ENCODE measurements at regions not wholly inside any gene's neighbourhood (a gene's known extent, or its start where the extent isn't known, plus 50 kb on each side); places are given as distances from the start of the nearest gene placed in this dataset.
"Not testable (repeated sequence)": the region's sequence is repeated elsewhere in the genome, so short reads cannot be mapped to it uniquely, and the experiment has no call there.

- H3K4me3 Mint-ChIP-seq, H3K4me1 Mint-ChIP-seq, DNase-seq, H3K27ac Mint-ChIP-seq, ATAC-seq, H3K9me3 Mint-ChIP-seq, H3K27me3 Mint-ChIP-seq: not testable (repeated sequence)
Observed at GRCh38 chr6:60416118-60416517, 1869.9 kb downstream of the KHDRBS2 start.

- H3K27me3 Mint-ChIP-seq, H3K27ac Mint-ChIP-seq, ATAC-seq, DNase-seq, H3K4me3 Mint-ChIP-seq, H3K4me1 Mint-ChIP-seq: not testable (repeated sequence)
- H3K9me3 Mint-ChIP-seq: peaks cover 7 to 10% of the 10 kb centered on the region in 2 donors
Observed at GRCh38 chr6:60408747-60409146, 1877.3 kb downstream of the KHDRBS2 start.

GRCh38 chr6:60403268-60403667 is 1882.8 kb downstream of the KHDRBS2 start:
- not testable (repeated sequence) for H3K4me1 Mint-ChIP-seq, ATAC-seq, H3K4me3 Mint-ChIP-seq, H3K27ac Mint-ChIP-seq, H3K27me3 Mint-ChIP-seq, DNase-seq
- H3K9me3 Mint-ChIP-seq: peaks cover 7 to 10% of the 10 kb centered on the region in 2 donors

GRCh38 chr6:60402490-60402889 is 1883.5 kb downstream of the KHDRBS2 start:
- DNase-seq, H3K4me3 Mint-ChIP-seq, H3K27me3 Mint-ChIP-seq, H3K27ac Mint-ChIP-seq, ATAC-seq, H3K4me1 Mint-ChIP-seq: not testable (repeated sequence)
- H3K9me3 Mint-ChIP-seq: peaks cover 7 to 10% of the 10 kb centered on the region in 2 donors

DNA sequence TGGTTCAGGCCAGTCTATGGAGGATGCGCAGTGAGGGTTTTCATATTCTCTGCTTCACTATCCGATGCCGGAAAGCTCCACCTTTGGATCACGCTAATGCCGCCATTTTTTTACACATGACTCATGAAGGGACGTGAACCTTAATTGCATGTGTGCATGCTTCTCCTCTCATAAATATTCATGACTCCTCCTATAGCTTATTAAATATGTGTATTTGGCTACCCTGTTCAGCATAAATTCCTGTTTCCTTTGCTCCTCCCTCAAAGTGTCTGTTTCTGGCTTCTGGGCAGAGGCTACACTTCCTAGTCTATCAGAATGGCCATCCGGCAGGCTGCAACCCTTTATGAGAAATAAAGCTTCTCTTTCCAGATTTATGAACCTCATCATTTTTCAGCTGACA is 1890.8 kb downstream of the KHDRBS2 start:
- not testable (repeated sequence) for H3K4me1 Mint-ChIP-seq, H3K27ac Mint-ChIP-seq, H3K27me3 Mint-ChIP-seq, H3K4me3 Mint-ChIP-seq, ATAC-seq, H3K9me3 Mint-ChIP-seq, DNase-seq

- not testable (repeated sequence) for H3K4me3 Mint-ChIP-seq
Observed at GRCh38 chr6:60392969-60393368, 1893.1 kb downstream of the KHDRBS2 start.

GRCh38 chr6:60389094-60389493 is 1896.9 kb downstream of the KHDRBS2 start:
- not testable (repeated sequence) for H3K27me3 Mint-ChIP-seq, DNase-seq, ATAC-seq, H3K9me3 Mint-ChIP-seq, H3K4me1 Mint-ChIP-seq, H3K27ac Mint-ChIP-seq, H3K4me3 Mint-ChIP-seq

More at GRCh38 chr6:60392969-60393368, 1893.1 kb downstream of the KHDRBS2 start:
- H3K27me3 Mint-ChIP-seq, H3K27ac Mint-ChIP-seq, H3K9me3 Mint-ChIP-seq, DNase-seq, H3K4me1 Mint-ChIP-seq, ATAC-seq: not testable (repeated sequence)

- not testable (repeated sequence) for H3K27me3 Mint-ChIP-seq, H3K4me1 Mint-ChIP-seq, H3K4me3 Mint-ChIP-seq, DNase-seq, H3K27ac Mint-ChIP-seq, H3K9me3 Mint-ChIP-seq, ATAC-seq
Observed at GRCh38 chr6:60384614-60385013, 1901.4 kb downstream of the KHDRBS2 start.

DNA sequence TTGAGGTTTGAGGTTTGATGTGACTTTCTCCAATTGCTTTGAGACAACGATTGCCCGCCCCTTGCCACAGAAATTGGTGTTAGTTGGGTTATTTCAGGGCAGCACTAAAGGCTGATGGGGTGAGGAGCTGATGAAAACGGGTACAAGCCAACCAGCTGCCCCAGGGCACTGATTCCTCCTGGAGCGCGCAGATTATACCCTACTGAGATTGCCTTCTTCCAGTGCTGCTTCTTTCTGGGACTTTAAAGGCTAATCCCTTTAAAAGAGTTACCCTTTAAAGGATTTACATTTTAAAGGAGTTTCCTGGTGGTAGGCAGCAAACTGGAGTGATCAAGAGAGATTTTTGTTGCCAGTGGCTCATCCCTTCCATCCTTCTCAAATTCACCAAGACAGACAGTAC is 1903.3 kb downstream of the KHDRBS2 start:
- H3K27ac Mint-ChIP-seq, DNase-seq, H3K4me3 Mint-ChIP-seq, H3K27me3 Mint-ChIP-seq, ATAC-seq, H3K4me1 Mint-ChIP-seq: not testable (repeated sequence)
- H3K9me3 Mint-ChIP-seq: peaks cover 6 to 19% of the 10 kb centered on the region in 2 donors

DNA sequence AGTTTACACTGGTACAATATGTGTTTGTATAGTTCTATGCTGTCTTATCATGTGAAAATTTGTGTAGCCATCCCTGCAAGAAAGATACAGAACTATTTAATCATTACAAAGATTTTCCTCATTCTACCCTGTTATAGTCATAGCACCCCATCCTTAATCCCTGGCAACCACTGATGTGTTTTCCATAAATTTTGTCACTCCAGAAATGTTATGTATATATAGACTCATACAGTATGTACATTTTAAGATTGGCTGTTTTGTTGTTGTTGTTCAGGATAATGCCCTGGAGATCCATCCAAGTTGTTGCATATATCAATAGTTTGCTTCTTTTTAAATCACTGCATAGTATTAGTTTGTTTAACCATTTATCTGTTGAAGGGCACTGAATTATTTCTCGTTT is 1911.9 kb downstream of the KHDRBS2 start:
- not testable (repeated sequence) for H3K4me1 Mint-ChIP-seq, H3K27ac Mint-ChIP-seq, H3K27me3 Mint-ChIP-seq, ATAC-seq, DNase-seq, H3K4me3 Mint-ChIP-seq
- H3K9me3 Mint-ChIP-seq: peaks cover 17 to 30% of the 10 kb centered on the region in 2 donors

DNA sequence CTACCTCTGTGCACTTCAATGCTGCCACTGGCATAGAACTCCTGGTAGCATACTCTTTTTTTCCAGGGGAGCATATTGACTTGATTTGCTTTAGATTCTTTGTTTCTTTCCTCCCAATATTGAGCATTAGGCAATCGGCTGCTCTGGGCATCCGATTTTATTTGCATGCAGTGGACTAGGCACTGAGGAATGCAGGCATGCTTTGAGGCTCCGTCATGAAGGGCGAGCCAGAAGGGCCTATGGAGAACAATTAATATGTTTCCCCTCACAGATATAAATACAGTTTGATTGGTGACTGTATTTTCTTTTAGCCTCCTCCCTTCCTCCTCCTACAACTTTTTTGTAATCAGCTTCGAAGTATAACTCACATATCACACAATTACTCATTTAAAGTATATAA is 1918.2 kb downstream of the KHDRBS2 start:
- DNase-seq, H3K4me3 Mint-ChIP-seq, H3K9me3 Mint-ChIP-seq, H3K4me1 Mint-ChIP-seq, ATAC-seq, H3K27ac Mint-ChIP-seq, H3K27me3 Mint-ChIP-seq: not testable (repeated sequence)

GRCh38 chr6:60365901-60366300 is 1920.1 kb downstream of the KHDRBS2 start:
- H3K9me3 Mint-ChIP-seq, H3K4me1 Mint-ChIP-seq, H3K27ac Mint-ChIP-seq, H3K4me3 Mint-ChIP-seq, H3K27me3 Mint-ChIP-seq, DNase-seq, ATAC-seq: not testable (repeated sequence)

DNA sequence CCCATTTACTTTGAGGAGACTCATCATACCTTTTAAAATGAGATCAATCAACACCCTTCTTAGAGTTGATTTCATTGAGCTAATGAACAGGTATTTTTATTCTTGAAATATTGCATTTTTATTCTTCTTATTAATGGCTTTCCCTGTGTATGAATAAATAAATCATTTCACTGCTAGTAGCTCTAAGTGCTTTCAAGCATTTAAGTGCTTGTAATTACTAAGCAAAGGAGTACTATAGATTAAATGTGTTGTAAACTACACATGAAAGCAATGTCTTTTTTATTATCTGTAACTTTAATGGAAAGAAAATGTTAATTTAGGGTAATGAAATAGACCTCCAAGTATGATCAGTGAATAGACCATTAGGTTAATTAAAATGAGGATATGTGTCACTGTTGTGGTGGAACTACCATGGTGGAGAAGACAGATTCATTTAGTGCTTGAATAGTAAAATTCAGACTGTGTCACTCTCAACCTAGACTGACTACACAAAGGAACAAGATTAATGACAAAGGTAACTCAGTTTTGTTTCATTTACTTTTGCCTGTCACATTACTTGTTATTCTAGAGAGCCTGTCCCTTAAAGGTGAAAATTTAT is 1943.5 kb downstream of the KHDRBS2 start:
- not testable (repeated sequence) for H3K9me3 Mint-ChIP-seq, H3K4me3 Mint-ChIP-seq, ATAC-seq, H3K4me1 Mint-ChIP-seq, DNase-seq, H3K27me3 Mint-ChIP-seq, H3K27ac Mint-ChIP-seq

GRCh38 chr6:60338328-60339071 is 1947.5 kb downstream of the KHDRBS2 start:
- not testable (repeated sequence) for DNase-seq, H3K27me3 Mint-ChIP-seq, H3K27ac Mint-ChIP-seq, H3K4me3 Mint-ChIP-seq, H3K4me1 Mint-ChIP-seq, ATAC-seq
- H3K9me3 Mint-ChIP-seq: peaks cover 7 to 13% of the 10 kb centered on the region in 2 donors

GRCh38 chr6:60335124-60335523 is 1950.9 kb downstream of the KHDRBS2 start:
- H3K4me3 Mint-ChIP-seq, ATAC-seq, H3K27ac Mint-ChIP-seq, H3K4me1 Mint-ChIP-seq, DNase-seq, H3K27me3 Mint-ChIP-seq: not testable (repeated sequence)
- peaks cover 7 to 13% of the 10 kb centered on the region in 2 donors for H3K9me3 Mint-ChIP-seq

DNA sequence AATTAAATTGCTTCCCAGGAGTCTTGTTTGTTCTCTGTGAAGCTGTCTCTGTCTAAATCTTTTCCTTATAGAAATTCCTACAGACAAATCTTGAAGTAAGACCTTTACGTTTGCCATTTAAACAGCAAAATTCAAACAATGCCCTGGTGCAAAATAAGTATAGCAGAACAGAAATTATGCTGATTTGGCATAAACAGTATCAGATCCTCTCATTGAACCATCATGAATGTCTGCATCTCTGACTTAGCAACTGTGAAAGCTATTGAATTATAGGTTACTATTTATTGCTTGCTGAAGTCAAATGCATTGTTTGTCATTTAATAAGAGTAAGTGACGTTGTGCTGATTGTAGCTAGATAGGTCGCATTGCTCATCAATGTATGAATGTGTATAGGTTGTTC is 1952.3 kb downstream of the KHDRBS2 start:
- H3K4me1 Mint-ChIP-seq, ATAC-seq, H3K27ac Mint-ChIP-seq, H3K27me3 Mint-ChIP-seq, H3K4me3 Mint-ChIP-seq, DNase-seq: not testable (repeated sequence)
- H3K9me3 Mint-ChIP-seq: peaks cover 12% of the 10 kb centered on the region in 2 donors

Data from stimulated activated naive CD8-positive, alpha-beta T cell treated with anti-CD3 and anti-CD28 coated beads, Interleukin-15, amount 100 ng/mL, for 72 hours (primary cell).